OCI-LY3 (cell line): ENCODE measurements at regions not wholly inside any gene's neighbourhood (a gene's known extent, or its start where the extent isn't known, plus 50 kb on each side); places are given as distances from the start of the nearest gene placed in this dataset.

ENCODE experiments used
- CTCF ChIP-seq: fragments of 200-600, 300-600 bp; sonication (generic); IDR thresholded peaks from 2 replicates; pipeline ENCODE4 v1.5.1; 2014; ENCODE audit warnings: antibody characterized with exemption, low read length, low read depth
- EZH2phosphoT487 ChIP-seq: fragments of 200-600 bp; shearing (Covaris generic); IDR thresholded peaks from 2 replicates; pipeline ENCODE4 v1.6.1; 2018; ENCODE audit warnings: antibody characterized with exemption, mixed run types, low read depth

- TF ChIP-seq CTCF (no peak), EZH2phosphoT487 (no peak)
Observed at GRCh38 chr3:8266730-8267131, 234.9 kb upstream of the LMCD1 start.
